KBM-7 (cell line): ENCODE measurements at regions not wholly inside any gene's neighbourhood (a gene's known extent, or its start where the extent isn't known, plus 50 kb on each side); places are given as distances from the start of the nearest gene placed in this dataset.

Source experiments
- DNase-seq: peaks from one replicate; pipeline ENCODE4 v3.0.0-alpha.2; 2015
- in situ Hi-C: fragments of 300-500 bp; cut with MboI; formaldehyde crosslinking; loops from 2 replicates; pipeline ENCODE4 v1.14.3; 2020; ENCODE audit warnings: low sequenced_read_pairs, low pct_unique_long_range_greater_than_20kb, mixed read lengths

GRCh38 chr1:10848109-10848684, 51.8 kb upstream of the CASZ1 start:
- in situ Hi-C loops: no loop called here
- DNase-seq: no peak

- in situ Hi-C loops: loop anchor here (25.0 kb wide), 1 partner anchor 338 kb away; no protein-coding TSS in a partner anchor
Observed at GRCh38 chr1:10850026-10850425, 53.6 kb upstream of the CASZ1 start.

GRCh38 chr1:10851024-10852013, 54.9 kb upstream of the CASZ1 start:
- in situ Hi-C loops: loop anchor here (25.0 kb wide), 1 partner anchor 339 kb away; no protein-coding TSS in a partner anchor
- no peak for DNase-seq

More at GRCh38 chr1:10850026-10850425, 53.6 kb upstream of the CASZ1 start:
- no peak for DNase-seq

GRCh38 chr1:10852018-10852417, 55.6 kb upstream of the CASZ1 start:
- no peak for DNase-seq
- in situ Hi-C loops: loop anchor here (25.0 kb wide), 1 partner anchor 340 kb away; no protein-coding TSS in a partner anchor

GRCh38 chr1:10852486-10852885, 56.0 kb upstream of the CASZ1 start:
- DNase-seq: no peak
- in situ Hi-C loops: loop anchor here (25.0 kb wide), 1 partner anchor 340 kb away; no protein-coding TSS in a partner anchor

- in situ Hi-C loops: loop anchor here (25.0 kb wide), 1 partner anchor 341 kb away; no protein-coding TSS in a partner anchor
- no peak for DNase-seq
Observed at GRCh38 chr1:10852998-10853520, 56.6 kb upstream of the CASZ1 start.

- no peak for DNase-seq
- in situ Hi-C loops: loop anchor here (25.0 kb wide), 1 partner anchor 341 kb away; no protein-coding TSS in a partner anchor
Observed at GRCh38 chr1:10853701-10854100, 57.3 kb upstream of the CASZ1 start.

- no peak for DNase-seq
- in situ Hi-C loops: loop anchor here (25.0 kb wide), 1 partner anchor 343 kb away; no protein-coding TSS in a partner anchor
Observed at GRCh38 chr1:10854856-10855459, 58.5 kb upstream of the CASZ1 start.

- in situ Hi-C loops: loop anchor here (25.0 kb wide), 1 partner anchor 344 kb away; no protein-coding TSS in a partner anchor
- no peak for DNase-seq
Observed at GRCh38 chr1:10856176-10856683, 59.8 kb upstream of the CASZ1 start.

- in situ Hi-C loops: loop anchor here (25.0 kb wide), 1 partner anchor 345 kb away; no protein-coding TSS in a partner anchor
- no peak for DNase-seq
Observed at GRCh38 chr1:10856863-10857598, 60.6 kb upstream of the CASZ1 start.

GRCh38 chr1:10857687-10858086, 61.2 kb upstream of the CASZ1 start:
- in situ Hi-C loops: loop anchor here (25.0 kb wide), 1 partner anchor 345 kb away; no protein-coding TSS in a partner anchor

GRCh38 chr1:10860218-10860617, 63.8 kb upstream of the CASZ1 start:
- in situ Hi-C loops: loop anchor here (25.0 kb wide), 1 partner anchor 348 kb away; no protein-coding TSS in a partner anchor
- no peak for DNase-seq

More at GRCh38 chr1:10857687-10858086, 61.2 kb upstream of the CASZ1 start:
- no peak for DNase-seq

GRCh38 chr1:10860682-10861081, 64.2 kb upstream of the CASZ1 start:
- no peak for DNase-seq
- in situ Hi-C loops: loop anchor here (25.0 kb wide), 1 partner anchor 348 kb away; no protein-coding TSS in a partner anchor

GRCh38 chr1:10861822-10862221, 65.4 kb upstream of the CASZ1 start:
- in situ Hi-C loops: loop anchor here (25.0 kb wide), 1 partner anchor 350 kb away; no protein-coding TSS in a partner anchor

GRCh38 chr1:10862743-10863335, 66.4 kb upstream of the CASZ1 start:
- DNase-seq: no peak
- in situ Hi-C loops: loop anchor here (25.0 kb wide), 1 partner anchor 351 kb away; no protein-coding TSS in a partner anchor

More at GRCh38 chr1:10861822-10862221, 65.4 kb upstream of the CASZ1 start:
- no peak for DNase-seq

- in situ Hi-C loops: loop anchor here (25.0 kb wide), 1 partner anchor 352 kb away; no protein-coding TSS in a partner anchor
- DNase-seq: no peak
Observed at GRCh38 chr1:10863886-10864285, 67.4 kb upstream of the CASZ1 start.

- no peak for DNase-seq
- in situ Hi-C loops: loop anchor here (25.0 kb wide), 1 partner anchor 352 kb away; no protein-coding TSS in a partner anchor
Observed at GRCh38 chr1:10864776-10865175, 68.3 kb upstream of the CASZ1 start.
